Panc1 (cell line): ENCODE measurements at regions not wholly inside any gene's neighbourhood (a gene's known extent, or its start where the extent isn't known, plus 50 kb on each side); places are given as distances from the start of the nearest gene placed in this dataset.

Experiments used
- ATAC-seq: fragments of 200-7000 bp; cut with Tn5 transposase; 2 replicates; pipeline ENCODE4 v1.9.1; 2020; ENCODE audit warnings: mild to moderate bottlenecking, moderate library complexity
- BruUV-seq: library from RNA; stranded (reverse); fragments of 400-500 nt; replicated peaks from 2 replicates; lab custom pipeline; 2021; lab: Mats Ljungman, UMichigan
- CTCF ChIA-PET: fragments of 300-600 bp; sonication (Branson Sonifier 250); formaldehyde crosslinking; loops from one replicate; lab custom pipeline; 2022; ENCODE audit warnings: antibody characterized with exemption; lab: Charles Lee
- POLR2A ChIA-PET: fragments of 300-600 bp; sonication (Branson Sonifier 250); formaldehyde crosslinking; loops from one replicate; lab custom pipeline; 2022; ENCODE audit warnings: antibody characterized with exemption; lab: Charles Lee
- DNase-seq: peaks from one replicate; pipeline ENCODE4 v3.0.0-alpha.2; 2010; ENCODE audit warnings: low read depth, low spot score
- H3K27ac ChIP-seq: 2 replicates; pipeline ENCODE4 v1.5.1; 2011; ENCODE audit warnings: mild to moderate bottlenecking, low read length, inconsistent platforms
- H3K27me3 ChIP-seq: fragments of 200-500 bp; sonication (Bioruptor generic); 2 replicates; pipeline ENCODE4 v1.6.0; 2014; ENCODE audit warnings: low read length, inconsistent platforms; ENCODE audit not compliant: control insufficient read depth, insufficient read depth
- H3K36me3 ChIP-seq: fragments of 200-500 bp; sonication (Bioruptor generic); 2 replicates; pipeline ENCODE4 v1.5.1; 2014; ENCODE audit warnings: inconsistent platforms, mild to moderate bottlenecking, low read length, moderate library complexity; ENCODE audit not compliant: control insufficient read depth, insufficient read depth
- H3K4me1 ChIP-seq: 2 replicates; pipeline ENCODE4 v1.5.1; 2011; ENCODE audit warnings: inconsistent platforms, mild to moderate bottlenecking, low read length, moderate library complexity; ENCODE audit not compliant: control insufficient read depth, insufficient read depth
- H3K4me3 ChIP-seq, 2 experiments: 2 replicates each; pipeline ENCODE4 v1.5.1; 2011 to 2012; ENCODE audit warnings: low read depth in 2 of 2, low read length in 2 of 2, mild to moderate bottlenecking in 2 of 2, inconsistent platforms in 1 of 2, moderate library complexity in 1 of 2
- H3K9me3 ChIP-seq: fragments of 200-500 bp; sonication (Bioruptor generic); 2 replicates; pipeline ENCODE4 v1.5.1; 2014; ENCODE audit warnings: low read depth, mild to moderate bottlenecking, inconsistent platforms, low read length, moderate library complexity; ENCODE audit not compliant: control insufficient read depth, insufficient read depth
- CTCF ChIP-seq: fragments of 450-650 bp; IDR thresholded peaks from 2 replicates; pipeline ENCODE4 v1.5.1; 2017; ENCODE audit warnings: mild to moderate bottlenecking
- POLR2AphosphoS5 ChIP-seq: IDR thresholded peaks from 2 replicates; pipeline ENCODE4 v1.6.1; 2012; ENCODE audit warnings: mild to moderate bottlenecking, low read depth, low read length, moderate library complexity
- REST ChIP-seq, 2 experiments: IDR thresholded peaks; 2 replicates each; pipeline ENCODE4 v1.6.1; 2011 to 2012; ENCODE audit warnings: low read depth in 2 of 2, control low read depth in 1 of 2, low read length in 1 of 2, mild to moderate bottlenecking in 1 of 2, moderate library complexity in 1 of 2; ENCODE audit not compliant: insufficient read depth in 1 of 2
- SIN3A ChIP-seq: IDR thresholded peaks from 2 replicates; pipeline ENCODE4 v1.6.1; 2012; ENCODE audit warnings: low read depth, mild to moderate bottlenecking, low read length, moderate library complexity, borderline replicate concordance; ENCODE audit not compliant: insufficient read depth
- TCF7L2 ChIP-seq: IDR thresholded peaks from 2 replicates; pipeline ENCODE4 v1.6.1; 2011; ENCODE audit warnings: mild to moderate bottlenecking, low read depth, low read length, inconsistent platforms
- in situ Hi-C: cut with HindIII; loops from 2 replicates; pipeline ENCODE4 v1.10.0; 2016; ENCODE audit warnings: low sequenced_read_pairs, low pct_unique_long_range_greater_than_20kb
- intact Hi-C: fragments of 100-400 bp; cut with micrococcal nuclease; formaldehyde crosslinking; loops from one replicate; pipeline ENCODE4 v1.10.0; 2022; ENCODE audit not compliant: unreplicated experiment

GRCh38 chr18:41155910-41156851 is 798.9 kb upstream of the PIK3C3 start:
- ChIA-PET POLR2A (no interaction called here), CTCF (no interaction called here)
- ATAC-seq: no peak
- TF ChIP-seq SIN3A (no peak), TCF7L2 (no peak), POLR2AphosphoS5 (no peak), REST (IDR thresholded peaks at IDR 0.05; ENCODE audit: insufficient read depth in 1 of 2, low read depth in 2 of 2, low read length in 1 of 2) (no peak), CTCF (no peak)
- BruUV-seq: no TSS peak
- H3K36me3 ChIP-seq: no peaks in the 10 kb centered on the region
- in situ Hi-C loops (no loop called here), intact Hi-C loops (no loop called here)
- H3K27ac ChIP-seq: no peak overlapping the region
- H3K27me3 ChIP-seq: no peaks in the 10 kb centered on the region
- H3K4me3 ChIP-seq: no peak overlapping the region
- DNase-seq: no peak
- no peaks in the 10 kb centered on the region for H3K9me3 ChIP-seq
- no peaks in the 10 kb centered on the region for H3K4me1 ChIP-seq

GRCh38 chr18:41155025-41155424 is 800.0 kb upstream of the PIK3C3 start:
- CTCF ChIA-PET: no interaction called here

More at GRCh38 chr18:41155025-41155424, 800.0 kb upstream of the PIK3C3 start:
- DNase-seq: no peak
- in situ Hi-C loops: no loop called here
- Histone ChIP-seq H3K4me1 (no peaks in the 10 kb centered on the region), H3K9me3 (no peaks in the 10 kb centered on the region), H3K36me3 (no peaks in the 10 kb centered on the region), H3K4me3 (no peak overlapping the region), H3K27me3 (no peaks in the 10 kb centered on the region), H3K27ac (no peak overlapping the region)
- intact Hi-C loops: no loop called here
- TF ChIP-seq CTCF (no peak), TCF7L2 (no peak), REST (IDR thresholded peaks at IDR 0.05; ENCODE audit: insufficient read depth in 1 of 2, low read depth in 2 of 2, low read length in 1 of 2) (no peak), SIN3A (no peak), POLR2AphosphoS5 (no peak)
- ATAC-seq: no peak
- BruUV-seq: no TSS peak
- POLR2A ChIA-PET: no interaction called here
